Panc1 (cell line): ENCODE measurements at regions not wholly inside any gene's neighbourhood (a gene's known extent, or its start where the extent isn't known, plus 50 kb on each side); places are given as distances from the start of the nearest gene placed in this dataset.

Source experiments
- POLR2AphosphoS5 ChIP-seq: IDR thresholded peaks from 2 replicates; pipeline ENCODE4 v1.6.1; 2012; ENCODE audit warnings: mild to moderate bottlenecking, low read depth, low read length, moderate library complexity
- REST ChIP-seq, 2 experiments: IDR thresholded peaks; 2 replicates each; pipeline ENCODE4 v1.6.1; 2011 to 2012; ENCODE audit warnings: low read depth in 2 of 2, control low read depth in 1 of 2, low read length in 1 of 2, mild to moderate bottlenecking in 1 of 2, moderate library complexity in 1 of 2; ENCODE audit not compliant: insufficient read depth in 1 of 2
- TCF7L2 ChIP-seq: IDR thresholded peaks from 2 replicates; pipeline ENCODE4 v1.6.1; 2011; ENCODE audit warnings: mild to moderate bottlenecking, low read depth, low read length, inconsistent platforms
- TF ChIP-seq, protein P1 (sequence below): fragments of 450-650 bp; IDR thresholded peaks from 2 replicates; pipeline ENCODE4 v1.5.1; 2017; ENCODE audit warnings: mild to moderate bottlenecking

GRCh38 chr4:155010376-155010775 is 198.1 kb upstream of the NPY2R start:
- TF ChIP-seq, protein P1, sequence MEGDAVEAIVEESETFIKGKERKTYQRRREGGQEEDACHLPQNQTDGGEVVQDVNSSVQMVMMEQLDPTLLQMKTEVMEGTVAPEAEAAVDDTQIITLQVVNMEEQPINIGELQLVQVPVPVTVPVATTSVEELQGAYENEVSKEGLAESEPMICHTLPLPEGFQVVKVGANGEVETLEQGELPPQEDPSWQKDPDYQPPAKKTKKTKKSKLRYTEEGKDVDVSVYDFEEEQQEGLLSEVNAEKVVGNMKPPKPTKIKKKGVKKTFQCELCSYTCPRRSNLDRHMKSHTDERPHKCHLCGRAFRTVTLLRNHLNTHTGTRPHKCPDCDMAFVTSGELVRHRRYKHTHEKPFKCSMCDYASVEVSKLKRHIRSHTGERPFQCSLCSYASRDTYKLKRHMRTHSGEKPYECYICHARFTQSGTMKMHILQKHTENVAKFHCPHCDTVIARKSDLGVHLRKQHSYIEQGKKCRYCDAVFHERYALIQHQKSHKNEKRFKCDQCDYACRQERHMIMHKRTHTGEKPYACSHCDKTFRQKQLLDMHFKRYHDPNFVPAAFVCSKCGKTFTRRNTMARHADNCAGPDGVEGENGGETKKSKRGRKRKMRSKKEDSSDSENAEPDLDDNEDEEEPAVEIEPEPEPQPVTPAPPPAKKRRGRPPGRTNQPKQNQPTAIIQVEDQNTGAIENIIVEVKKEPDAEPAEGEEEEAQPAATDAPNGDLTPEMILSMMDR: no peak
- TF ChIP-seq REST (IDR thresholded peaks at IDR 0.05; ENCODE audit: insufficient read depth in 1 of 2, low read depth in 2 of 2, low read length in 1 of 2) (no peak), POLR2AphosphoS5 (no peak), TCF7L2 (no peak)
